A673 (cell line): ENCODE measurements at regions not wholly inside any gene's neighbourhood (a gene's known extent, or its start where the extent isn't known, plus 50 kb on each side); places are given as distances from the start of the nearest gene placed in this dataset.

ENCODE experiments used
- BruUV-seq: library from RNA; stranded (reverse); fragments of 400-500 nt; replicated peaks from 2 replicates; lab custom pipeline; 2021; lab: Mats Ljungman, UMichigan
- CTCF ChIA-PET: fragments of 300-600 bp; sonication (Branson Sonifier 250); formaldehyde crosslinking; loops from one replicate; lab custom pipeline; 2022; ENCODE audit warnings: antibody characterized with exemption; lab: Charles Lee
- POLR2A ChIA-PET: fragments of 300-600 bp; sonication (Branson Sonifier 250); formaldehyde crosslinking; loops from one replicate; lab custom pipeline; 2022; ENCODE audit warnings: antibody characterized with exemption; ENCODE audit not compliant: low non-redundant PET; lab: Charles Lee
- DNase-seq: peaks from one replicate; pipeline ENCODE4 v3.0.0-alpha.2; 2015; ENCODE audit warnings: low spot score
- H3K27ac ChIP-seq: fragments of 200-600 bp; sonication (generic); 2 replicates; pipeline ENCODE4 v1.5.1; 2016; ENCODE audit warnings: mixed run types, low read depth, mild to moderate bottlenecking, mixed read lengths, antibody characterized with exemption, low read length; ENCODE audit not compliant: poor library complexity, severe bottlenecking
- H3K27me3 ChIP-seq: fragments of 200-600 bp; sonication (generic); replicated peaks from 2 replicates; pipeline ENCODE4 v1.6.1; 2017; ENCODE audit warnings: mixed run types, low read depth, mild to moderate bottlenecking, mixed read lengths, antibody characterized with exemption, low read length; ENCODE audit not compliant: insufficient read depth, poor library complexity
- H3K36me3 ChIP-seq: fragments of 200-600 bp; sonication (generic); 2 replicates; pipeline ENCODE4 v1.6.1; 2016; ENCODE audit warnings: mixed run types, mild to moderate bottlenecking, mixed read lengths, antibody characterized with exemption, low read length; ENCODE audit not compliant: insufficient read depth, poor library complexity, severe bottlenecking
- H3K4me1 ChIP-seq: fragments of 200-600 bp; sonication (generic); 2 replicates; pipeline ENCODE4 v1.6.1; 2017; ENCODE audit warnings: mixed run types, mild to moderate bottlenecking, mixed read lengths, antibody characterized with exemption, low read length; ENCODE audit not compliant: insufficient read depth, poor library complexity, severe bottlenecking
- H3K4me3 ChIP-seq: fragments of 200-600 bp; sonication (generic); 2 replicates; pipeline ENCODE4 v1.5.1; 2016; ENCODE audit warnings: low read depth, mixed run types, mild to moderate bottlenecking, mixed read lengths, low read length; ENCODE audit not compliant: poor library complexity, severe bottlenecking
- H3K9me3 ChIP-seq: fragments of 200-600 bp; sonication (generic); 2 replicates; pipeline ENCODE4 v1.6.1; 2016; ENCODE audit warnings: mixed run types, low read depth, mild to moderate bottlenecking, mixed read lengths, antibody characterized with exemption, low read length; ENCODE audit not compliant: poor library complexity, severe bottlenecking
- CTCF ChIP-seq: fragments of 300-800, 200-600 bp; sonication (generic); conservative IDR thresholded peaks from 2 replicates; pipeline ENCODE4 v1.5.1; 2017; ENCODE audit warnings: low read depth, mild to moderate bottlenecking, antibody characterized with exemption, low read length, moderate library complexity, mixed read lengths
- EZH2 ChIP-seq: fragments of 200-600 bp; sonication (generic); IDR thresholded peaks from 2 replicates; pipeline ENCODE4 v1.6.1; 2017; ENCODE audit warnings: borderline replicate concordance, low read depth, mild to moderate bottlenecking, mixed read lengths, antibody characterized with exemption, low read length; ENCODE audit not compliant: poor library complexity, severe bottlenecking
- intact Hi-C: fragments of 100-400 bp; cut with micrococcal nuclease; formaldehyde crosslinking; loops from one replicate; pipeline ENCODE4 v1.10.0; 2022; ENCODE audit not compliant: unreplicated experiment

- Histone ChIP-seq H3K27ac (no peak overlapping the region), H3K36me3 (no peaks in the 10 kb centered on the region), H3K4me1 (no peaks in the 10 kb centered on the region), H3K27me3 (peaks cover 14% of the 10 kb centered on the region), H3K4me3 (no peak overlapping the region), H3K9me3 (peaks cover 9% of the 10 kb centered on the region)
- no TSS peak for BruUV-seq
- POLR2A ChIA-PET: no interaction called here
- CTCF ChIA-PET: no interaction called here
- intact Hi-C loops: no loop called here
- TF ChIP-seq EZH2 (no peak), CTCF (no peak)
- no peak for DNase-seq
These were observed 116.7 kb upstream of the OPCML start for GRCh38 chr11:133649040-133649439.

- TF ChIP-seq EZH2: no peak
- no peak for TF ChIP-seq CTCF
- Histone ChIP-seq H3K36me3 (no peaks in the 10 kb centered on the region), H3K4me1 (no peaks in the 10 kb centered on the region), H3K9me3 (peaks cover 4% of the 10 kb centered on the region), H3K27me3 (no peaks in the 10 kb centered on the region), H3K27ac (no peak overlapping the region), H3K4me3 (no peak overlapping the region)
- ChIA-PET CTCF (no interaction called here), POLR2A (no interaction called here)
- no peak for DNase-seq
- BruUV-seq: no TSS peak
- intact Hi-C loops: no loop called here
These were observed 107.1 kb upstream of the OPCML start for GRCh38 chr11:133639408-133639807.

DNA sequence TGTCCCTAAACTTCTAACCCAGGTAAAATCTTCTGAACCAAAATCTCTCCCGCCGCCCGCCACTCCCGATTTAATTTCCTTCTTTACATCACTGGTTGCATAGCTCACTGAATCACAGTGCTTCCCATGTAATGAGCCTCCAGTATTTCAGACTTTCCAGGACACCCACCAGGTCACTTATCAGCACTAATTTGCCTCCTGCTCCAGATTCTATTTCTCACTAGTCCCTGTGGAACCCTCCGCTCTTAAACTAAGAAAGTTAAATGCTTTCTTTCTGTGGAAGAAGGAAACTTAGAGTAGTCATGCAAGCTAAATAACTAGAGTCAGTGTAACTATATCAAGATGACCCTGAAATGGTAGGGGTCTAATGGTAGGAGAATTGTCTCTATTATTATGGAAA, 106.6 kb upstream of the OPCML start:
- no peaks in the 10 kb centered on the region for H3K27me3 ChIP-seq
- intact Hi-C loops: no loop called here
- no peak overlapping the region for H3K4me3 ChIP-seq
- no peak overlapping the region for H3K27ac ChIP-seq
- no peak for DNase-seq
- H3K4me1 ChIP-seq: no peaks in the 10 kb centered on the region
- peaks cover 4% of the 10 kb centered on the region for H3K9me3 ChIP-seq
- BruUV-seq: no TSS peak
- ChIA-PET CTCF (no interaction called here), POLR2A (no interaction called here)
- no peaks in the 10 kb centered on the region for H3K36me3 ChIP-seq
- no peak for TF ChIP-seq CTCF
- TF ChIP-seq EZH2: no peak
